ENCODE measurements at regions not wholly inside any gene's neighbourhood (a gene's known extent, or its start where the extent isn't known, plus 50 kb on each side); places are given as distances from the start of the nearest gene placed in this dataset.
"Not testable (repeated sequence)": the region's sequence is repeated elsewhere in the genome, so short reads cannot be mapped to it uniquely, and the experiment has no call there.

DNA sequence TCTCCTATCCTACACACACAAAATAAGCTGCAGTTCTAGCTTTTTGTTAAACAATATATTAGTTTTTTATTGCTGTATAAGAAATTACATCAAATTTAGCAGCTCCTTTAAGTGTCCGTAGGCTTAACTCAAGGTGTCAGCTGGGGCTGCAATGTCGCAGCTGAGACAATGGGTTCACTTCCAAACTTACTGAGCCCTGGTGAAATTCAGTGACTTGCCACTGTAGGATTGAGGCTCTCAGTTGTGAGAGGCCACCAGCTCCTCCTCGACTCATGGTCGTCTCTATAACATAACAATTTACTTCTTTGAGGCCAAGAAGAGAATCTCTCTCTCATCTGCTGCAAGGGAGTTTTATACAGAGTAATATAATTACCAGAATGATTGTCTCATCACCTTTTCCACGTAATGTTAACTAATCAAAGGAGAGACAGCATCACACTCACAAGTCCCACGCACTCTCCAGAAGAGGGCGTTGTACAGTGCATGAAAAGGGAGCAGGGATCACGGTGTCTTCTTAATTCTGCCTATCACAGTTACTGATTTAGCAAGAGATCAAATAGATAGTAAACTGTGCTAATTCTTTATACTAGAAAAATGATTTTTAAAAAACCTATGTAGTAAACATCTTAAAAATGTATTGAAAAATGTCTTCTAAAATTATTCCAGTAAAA lies 735.6 kb upstream of the GBE1 start:
- DNase-seq: no peak

DNA sequence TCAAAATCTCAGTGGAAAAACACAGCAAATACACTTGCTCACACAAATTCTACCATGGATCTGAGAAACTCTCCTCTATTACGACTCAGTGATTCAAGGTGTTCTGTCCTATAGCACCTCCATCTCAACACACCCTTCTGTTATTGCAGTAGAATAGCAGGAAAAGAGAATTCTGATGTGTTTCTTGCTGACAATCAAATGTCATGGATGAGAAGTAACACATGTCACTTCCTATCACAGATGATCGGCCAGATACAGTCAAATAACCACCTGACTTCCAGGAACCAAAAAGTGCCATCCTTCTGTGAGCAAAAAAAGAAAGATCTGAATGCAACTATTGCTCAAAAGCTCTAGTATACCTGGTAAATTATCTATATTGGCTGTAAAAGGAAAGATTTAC lies 734.2 kb upstream of the GBE1 start:
- DNase-seq: no peak

- no peak for DNase-seq
Observed at GRCh38 chr3:82494977-82495489, 733.6 kb upstream of the GBE1 start.

- no peak for DNase-seq
Observed at GRCh38 chr3:82493858-82494257, 732.4 kb upstream of the GBE1 start.

DNA sequence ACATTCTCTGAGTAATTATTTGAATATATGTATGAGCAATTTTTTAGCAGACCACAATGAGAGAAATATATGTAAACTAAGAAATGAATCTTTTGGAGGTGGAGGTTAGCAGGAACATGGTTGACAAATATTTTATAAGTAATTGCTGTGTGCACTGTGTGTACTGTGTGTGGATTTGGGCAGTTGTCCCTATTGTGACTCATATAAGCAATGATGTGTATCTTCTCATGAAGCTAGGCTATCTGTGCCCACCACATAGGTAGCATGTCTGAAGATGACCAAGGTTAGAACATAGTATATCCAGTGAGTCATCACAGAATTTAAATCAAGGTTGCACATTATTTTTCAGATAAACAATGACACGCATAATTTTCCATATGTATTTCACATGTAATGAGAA lies 713.9 kb upstream of the GBE1 start:
- no peak for DNase-seq

DNA sequence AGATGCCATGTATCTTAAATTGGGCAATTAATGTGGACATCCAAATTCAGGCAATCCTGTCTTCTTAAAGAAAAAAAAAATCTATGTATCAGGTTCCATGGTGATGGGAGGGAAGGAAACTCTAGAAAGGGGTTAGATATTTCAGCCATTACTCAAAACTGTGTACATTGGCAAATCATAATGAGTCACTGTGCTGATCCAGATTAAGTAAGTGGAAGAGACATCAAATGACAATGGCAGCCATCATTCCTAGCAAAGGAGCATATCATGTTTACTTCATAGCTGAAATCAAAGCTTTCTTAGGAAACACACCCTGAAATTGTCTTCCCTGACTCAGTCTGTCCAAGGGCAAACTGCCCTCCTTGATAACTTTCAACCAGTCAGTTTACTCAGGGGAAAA lies 713.3 kb upstream of the GBE1 start:
- DNase-seq: no peak

DNA sequence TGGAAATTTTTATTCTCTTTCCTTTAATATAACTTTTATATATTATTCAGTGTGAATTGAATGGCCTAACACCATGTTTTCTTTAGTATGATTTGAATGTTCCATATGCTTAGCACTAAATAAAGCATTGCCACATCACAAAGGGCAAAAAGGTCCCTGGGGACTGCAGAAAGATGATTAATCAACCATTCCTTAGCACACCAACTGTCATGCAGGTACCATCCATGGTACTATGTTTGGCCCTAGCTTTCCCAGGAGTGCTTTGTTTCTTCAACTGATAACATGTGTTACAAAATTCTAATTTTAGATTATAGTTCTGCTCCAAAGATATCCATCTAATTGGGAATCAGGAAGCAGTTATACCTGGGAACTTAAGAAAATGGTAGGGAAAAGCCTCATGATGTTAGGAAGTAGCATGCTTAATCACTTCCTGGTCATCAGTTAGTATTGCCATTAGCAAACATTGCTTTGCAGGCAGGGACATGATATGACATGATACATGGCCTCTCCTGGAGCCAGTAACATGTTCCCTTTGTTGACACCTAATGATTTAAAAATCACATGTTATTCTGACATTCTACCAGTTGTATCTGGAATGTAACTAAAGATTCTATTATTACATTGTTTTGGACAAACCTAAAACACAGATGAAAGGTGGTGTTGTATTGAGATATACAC lies 712.6 kb upstream of the GBE1 start:
- DNase-seq: no peak

- no peak for DNase-seq
Observed at GRCh38 chr3:82467051-82467450, 705.6 kb upstream of the GBE1 start.

DNA sequence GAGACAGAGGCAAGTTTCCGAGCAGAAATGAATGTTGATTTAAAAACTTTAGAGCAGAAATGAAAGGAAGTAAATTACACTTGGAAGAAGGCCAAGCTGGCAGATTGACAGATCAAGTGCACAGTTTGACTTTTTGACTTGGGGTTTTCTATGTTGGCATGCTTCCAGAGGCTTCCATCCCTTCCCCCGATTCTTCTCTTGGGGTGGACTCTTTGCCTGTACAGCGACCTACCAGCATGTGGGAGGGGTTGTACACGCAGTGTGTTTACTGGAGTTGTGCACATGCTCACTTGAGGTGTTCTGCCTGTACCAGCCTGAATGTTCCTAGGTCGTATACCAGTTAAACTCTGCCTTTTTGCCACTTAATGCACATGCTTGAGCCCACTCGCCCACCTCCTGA lies 701.5 kb upstream of the GBE1 start:
- DNase-seq: no peak

DNA sequence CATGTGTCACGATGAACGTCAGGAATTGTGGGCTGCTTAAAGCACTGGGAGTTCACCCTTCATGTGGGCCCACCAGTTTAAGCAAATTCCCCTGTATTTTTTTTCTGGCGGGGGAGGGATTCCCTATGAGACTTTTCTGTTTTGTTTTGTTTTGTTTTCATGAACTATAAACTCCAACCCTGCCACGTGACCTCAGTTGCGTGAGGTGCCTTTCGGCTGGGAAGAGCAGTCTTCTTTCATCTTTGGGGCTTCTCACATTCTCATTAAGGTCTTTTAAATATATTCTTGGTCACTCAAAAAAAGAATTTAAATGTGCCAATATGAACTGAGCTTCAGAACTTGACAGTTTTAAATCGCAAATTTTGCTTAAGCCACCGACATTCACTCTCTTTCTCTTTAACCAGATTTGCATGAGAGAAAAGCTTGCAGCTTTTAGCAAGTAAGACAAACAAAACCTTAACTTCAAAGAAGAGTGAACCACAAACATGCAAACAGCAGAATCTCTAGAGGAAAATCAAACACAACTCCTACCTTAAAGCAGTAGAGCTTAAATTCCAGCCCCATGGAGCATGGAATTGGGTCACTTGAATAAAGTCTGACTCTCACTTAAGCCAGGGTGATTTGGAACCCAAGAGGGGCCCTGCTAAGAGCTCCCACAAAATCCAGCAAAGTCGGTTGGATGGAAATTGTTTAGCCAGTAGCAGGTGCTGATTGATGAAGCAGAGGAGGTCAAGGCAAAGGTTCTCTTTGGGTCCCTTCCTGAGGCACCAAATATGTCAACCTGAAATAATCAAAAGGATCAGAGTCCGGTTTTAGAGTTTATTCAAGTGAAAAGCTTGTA lies 699.8 kb upstream of the GBE1 start:
- no peak for DNase-seq

DNA sequence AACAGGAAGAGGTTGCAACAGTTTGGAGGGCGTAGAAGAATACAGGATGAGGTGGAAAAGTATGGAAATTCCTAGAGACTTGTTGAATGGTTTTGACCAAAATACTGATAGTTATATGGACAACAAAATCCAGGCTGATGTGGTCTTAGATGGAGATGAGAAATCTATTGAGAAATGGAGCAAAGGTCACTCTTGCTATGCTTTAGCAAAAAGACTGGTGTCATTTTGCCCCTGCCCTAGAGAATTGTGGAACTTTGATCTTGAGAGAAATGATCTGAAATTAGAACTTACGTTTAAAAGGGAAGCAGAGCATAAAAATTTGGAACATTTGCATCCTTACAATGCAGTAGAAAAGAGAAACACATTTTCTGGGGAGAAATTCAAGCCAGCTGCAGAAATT lies 686.9 kb upstream of the GBE1 start:
- no peak for DNase-seq

- not testable (repeated sequence) for DNase-seq
Observed at GRCh38 chr3:82428821-82429220, 667.4 kb upstream of the GBE1 start.

GRCh38 chr3:82424031-82424339 lies 662.5 kb upstream of the GBE1 start:
- DNase-seq: no peak

DNA sequence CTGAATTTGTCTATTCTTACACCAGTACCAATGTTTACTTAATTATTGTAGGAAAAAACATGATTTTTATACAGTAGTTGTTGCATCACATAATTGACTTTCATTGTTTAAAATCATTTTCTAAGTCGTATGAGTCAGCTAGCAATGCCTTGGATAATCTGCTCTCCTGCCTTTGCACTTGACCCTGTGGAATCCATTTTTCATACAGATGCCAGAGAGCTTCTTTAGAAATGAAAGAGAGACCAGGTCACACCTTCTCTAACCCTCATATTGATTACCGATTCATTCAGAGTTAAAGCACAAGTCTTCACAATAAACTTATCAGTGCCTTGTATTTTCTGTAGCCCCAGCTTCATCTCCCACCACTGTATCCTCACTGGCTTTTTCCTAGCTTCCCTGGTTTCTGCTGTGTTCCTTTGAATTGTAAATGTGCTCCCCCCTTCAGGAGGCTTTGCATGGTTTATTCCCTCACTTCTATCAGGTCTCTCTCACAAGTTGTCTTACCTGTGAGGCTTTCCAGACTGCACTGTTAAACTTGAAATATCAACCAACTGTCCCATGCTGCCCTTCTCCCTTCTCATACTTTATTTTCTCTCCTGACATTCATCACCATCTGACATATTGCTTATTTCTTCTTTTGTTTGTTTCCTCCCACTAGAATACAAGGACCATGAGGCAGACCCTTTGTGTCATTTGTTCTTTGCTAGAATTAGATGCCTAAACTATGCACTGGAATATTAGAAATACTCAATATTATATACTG lies 662.0 kb upstream of the GBE1 start:
- no peak for DNase-seq

DNA sequence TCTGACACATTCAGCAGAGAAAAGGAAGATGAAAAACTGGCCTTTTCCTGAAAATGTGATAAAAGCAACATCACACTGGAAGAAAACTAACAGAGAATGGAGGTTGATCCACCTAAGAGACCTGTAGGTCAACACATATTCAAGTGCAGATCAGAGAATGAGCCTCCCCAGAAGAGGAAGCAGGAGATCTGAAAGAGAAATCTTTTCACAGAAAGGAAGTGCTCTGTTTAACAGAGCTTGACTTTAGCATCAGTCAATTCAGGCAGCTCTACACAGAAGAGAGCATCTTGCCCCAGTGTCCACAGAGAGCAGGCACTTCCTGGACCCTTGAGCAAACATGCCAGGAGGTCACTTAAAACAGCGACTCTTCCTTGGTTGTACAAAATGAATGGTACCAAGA lies 655.4 kb upstream of the GBE1 start:
- no peak for DNase-seq

DNA sequence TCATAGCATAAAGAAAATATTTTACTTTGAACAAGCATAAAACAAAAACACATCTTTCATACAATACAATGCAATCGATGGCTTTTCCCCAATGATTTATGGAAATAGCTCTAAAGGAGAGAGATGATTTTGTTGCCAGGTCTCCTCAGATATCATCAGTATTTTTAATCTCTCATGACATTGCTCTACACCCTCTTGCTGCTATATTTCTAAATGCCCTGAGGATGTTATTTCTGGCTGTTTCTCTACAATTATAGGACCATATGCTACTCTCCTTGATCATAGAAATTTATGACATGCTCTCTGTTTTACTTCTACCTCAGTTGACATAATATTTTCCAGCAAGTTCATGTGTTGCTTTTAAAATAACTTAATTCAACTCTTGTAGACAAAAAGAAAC lies 654.9 kb upstream of the GBE1 start:
- DNase-seq: no peak

DNA sequence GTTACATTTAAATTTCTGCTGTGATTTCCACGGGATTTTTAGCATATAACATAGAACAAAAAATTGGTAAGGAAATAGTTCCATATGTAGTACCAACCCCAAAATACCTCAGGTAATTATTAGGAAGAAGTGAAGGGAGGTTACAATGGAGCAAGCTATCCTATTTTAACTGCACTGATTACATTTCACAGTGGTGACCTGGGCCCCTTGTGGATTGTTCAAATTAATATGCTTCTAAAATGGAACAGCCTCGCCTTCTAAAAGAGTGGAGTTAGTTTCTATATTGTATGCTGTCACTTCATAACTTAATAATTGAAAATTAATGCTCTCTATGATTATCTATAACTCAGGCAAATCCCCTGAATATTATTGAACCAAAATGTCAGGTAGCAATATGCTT lies 651.7 kb upstream of the GBE1 start:
- DNase-seq: no peak

DNA sequence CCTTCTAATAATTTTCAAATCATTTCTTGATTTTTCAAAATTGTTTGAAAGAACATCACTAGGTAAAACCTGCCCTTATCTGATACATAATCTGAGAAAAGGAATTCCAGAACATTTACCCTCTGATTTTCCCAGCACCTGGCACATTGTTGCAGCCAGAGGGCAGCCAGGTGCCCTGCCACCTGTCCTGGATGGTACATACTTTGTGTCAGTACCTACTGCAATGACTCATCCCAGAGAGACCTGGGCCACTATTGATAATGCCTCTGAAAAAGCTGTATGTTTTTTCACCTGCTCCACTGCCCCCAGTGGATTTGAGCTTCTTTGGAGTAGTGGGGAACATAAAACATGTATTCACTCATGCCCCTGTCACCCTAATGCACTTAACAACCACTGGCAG lies 648.9 kb upstream of the GBE1 start:
- no peak for DNase-seq

GRCh38 chr3:82409842-82410241 lies 648.4 kb upstream of the GBE1 start:
- DNase-seq: no peak

DNA sequence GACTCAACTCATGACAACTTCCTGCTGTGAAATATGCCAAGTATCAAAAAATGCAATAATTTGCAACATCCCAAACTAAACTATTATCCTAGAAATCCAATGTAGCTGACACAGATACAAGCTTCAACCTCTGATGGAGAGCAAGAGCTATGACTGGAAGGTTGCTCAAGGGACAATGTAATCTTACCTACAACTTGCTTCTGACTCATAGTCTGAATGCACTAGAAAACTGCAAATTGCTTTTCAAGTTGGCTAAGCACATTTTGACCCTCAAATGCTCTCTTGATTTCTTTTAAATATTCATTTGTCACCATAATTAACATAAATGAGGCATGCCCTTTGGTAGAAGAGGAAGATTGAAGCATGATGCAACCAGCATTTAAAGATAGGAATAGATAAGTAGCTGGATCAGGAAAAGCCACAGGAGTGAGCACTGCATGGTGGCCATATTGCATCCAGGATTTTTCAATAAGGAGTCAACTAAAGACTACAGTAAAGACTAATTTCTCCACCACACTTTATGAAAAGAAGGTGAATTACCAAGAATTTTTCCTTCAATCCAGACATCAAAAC lies 630.8 kb upstream of the GBE1 start:
- DNase-seq: no peak

DNA sequence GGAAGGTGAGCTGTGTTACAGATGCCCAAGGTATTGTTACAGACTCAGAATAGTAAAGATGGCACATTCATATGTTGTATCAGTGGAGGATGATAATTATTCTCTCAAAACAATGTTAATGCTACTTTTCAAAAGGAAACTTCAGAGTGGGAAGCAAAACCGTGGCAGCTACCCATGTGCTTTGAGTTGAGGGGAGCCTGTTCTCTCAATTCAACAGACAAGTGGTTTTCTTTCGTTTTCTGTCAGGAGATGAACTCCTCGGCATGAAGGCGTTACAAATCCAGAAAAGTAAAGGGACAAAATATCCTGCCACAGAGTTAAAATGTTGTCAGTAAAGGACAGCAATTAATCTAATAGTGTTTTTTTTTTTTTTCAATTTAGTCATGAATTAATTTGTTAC lies 629.4 kb upstream of the GBE1 start:
- no peak for DNase-seq

DNA sequence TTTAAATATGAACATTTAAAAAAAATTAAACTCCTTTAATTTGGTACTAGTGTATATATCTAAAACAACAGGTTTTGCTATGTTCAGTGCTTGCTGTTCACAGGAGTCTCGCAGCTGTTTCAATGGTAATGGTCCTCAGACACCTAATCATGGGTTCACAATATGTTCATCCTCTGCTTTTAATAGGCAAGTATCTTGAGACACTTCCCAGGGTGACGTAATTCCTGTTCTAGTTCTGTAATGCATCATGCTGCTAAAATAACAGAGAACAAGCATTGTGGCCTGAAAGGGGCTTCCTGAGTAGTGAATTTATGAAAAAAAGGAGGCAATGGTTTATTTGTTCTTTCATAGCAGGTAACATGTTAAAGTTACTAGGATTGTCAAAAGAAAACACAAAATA lies 625.2 kb upstream of the GBE1 start:
- no peak for DNase-seq

DNA sequence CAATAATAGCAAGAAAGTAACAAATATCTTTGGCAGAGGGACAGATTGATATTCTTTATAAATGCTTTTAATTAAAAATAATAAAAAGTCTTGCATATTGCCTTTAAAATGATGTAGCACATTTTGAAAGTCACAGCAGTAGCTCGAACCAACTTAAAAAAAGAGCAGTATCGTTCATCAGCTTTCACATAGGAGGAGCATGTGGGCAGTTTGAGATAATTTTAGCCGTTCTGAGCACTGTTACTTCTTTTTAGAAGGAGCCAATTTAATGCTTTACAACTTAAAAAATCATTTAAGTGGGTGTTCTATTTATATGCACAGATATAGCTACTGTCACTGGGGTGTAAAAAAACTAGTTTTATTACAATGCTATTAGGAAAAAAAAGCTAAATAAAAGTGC lies 622.7 kb upstream of the GBE1 start:
- no peak for DNase-seq

Measured in activated CD4-positive, alpha-beta T cell treated with anti-CD3 and anti-CD28 coated beads for 48 hours (primary cell).